Panc1 (cell line): ENCODE measurements at regions not wholly inside any gene's neighbourhood (a gene's known extent, or its start where the extent isn't known, plus 50 kb on each side); places are given as distances from the start of the nearest gene placed in this dataset.

Experiments used
- POLR2AphosphoS5 ChIP-seq: IDR thresholded peaks from 2 replicates; pipeline ENCODE4 v1.6.1; 2012; ENCODE audit warnings: mild to moderate bottlenecking, low read depth, low read length, moderate library complexity
- TCF7L2 ChIP-seq: IDR thresholded peaks from 2 replicates; pipeline ENCODE4 v1.6.1; 2011; ENCODE audit warnings: mild to moderate bottlenecking, low read depth, low read length, inconsistent platforms
- TF ChIP-seq, protein P1 (sequence below): fragments of 450-650 bp; IDR thresholded peaks from 2 replicates; pipeline ENCODE4 v1.5.1; 2017; ENCODE audit warnings: mild to moderate bottlenecking
- TF ChIP-seq, protein P2 (sequence below), 2 experiments: IDR thresholded peaks; 2 replicates each; pipeline ENCODE4 v1.6.1; 2011 to 2012; ENCODE audit warnings: low read depth in 2 of 2, control low read depth in 1 of 2, low read length in 1 of 2, mild to moderate bottlenecking in 1 of 2, moderate library complexity in 1 of 2; ENCODE audit not compliant: insufficient read depth in 1 of 2

DNA sequence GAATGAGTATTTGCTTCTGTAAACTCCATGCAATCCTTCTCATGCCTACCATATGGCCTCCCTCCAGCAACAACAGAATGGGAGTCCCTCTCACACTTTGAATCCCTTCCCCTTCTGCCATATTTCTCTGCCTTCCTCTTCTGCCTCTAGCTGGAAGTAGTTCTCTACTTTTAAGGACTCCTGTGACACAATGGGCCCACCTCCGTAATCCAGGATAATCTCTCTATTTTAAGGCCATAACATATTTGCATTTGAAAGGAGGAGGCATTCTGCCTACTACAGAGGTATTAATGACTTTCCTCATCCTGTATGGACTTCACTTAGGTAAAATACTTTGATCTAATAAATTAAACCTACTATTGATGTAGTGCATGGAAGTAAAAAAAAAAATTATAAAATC lies 155.4 kb upstream of the ITGA1 start:
- TF ChIP-seq, protein P1, sequence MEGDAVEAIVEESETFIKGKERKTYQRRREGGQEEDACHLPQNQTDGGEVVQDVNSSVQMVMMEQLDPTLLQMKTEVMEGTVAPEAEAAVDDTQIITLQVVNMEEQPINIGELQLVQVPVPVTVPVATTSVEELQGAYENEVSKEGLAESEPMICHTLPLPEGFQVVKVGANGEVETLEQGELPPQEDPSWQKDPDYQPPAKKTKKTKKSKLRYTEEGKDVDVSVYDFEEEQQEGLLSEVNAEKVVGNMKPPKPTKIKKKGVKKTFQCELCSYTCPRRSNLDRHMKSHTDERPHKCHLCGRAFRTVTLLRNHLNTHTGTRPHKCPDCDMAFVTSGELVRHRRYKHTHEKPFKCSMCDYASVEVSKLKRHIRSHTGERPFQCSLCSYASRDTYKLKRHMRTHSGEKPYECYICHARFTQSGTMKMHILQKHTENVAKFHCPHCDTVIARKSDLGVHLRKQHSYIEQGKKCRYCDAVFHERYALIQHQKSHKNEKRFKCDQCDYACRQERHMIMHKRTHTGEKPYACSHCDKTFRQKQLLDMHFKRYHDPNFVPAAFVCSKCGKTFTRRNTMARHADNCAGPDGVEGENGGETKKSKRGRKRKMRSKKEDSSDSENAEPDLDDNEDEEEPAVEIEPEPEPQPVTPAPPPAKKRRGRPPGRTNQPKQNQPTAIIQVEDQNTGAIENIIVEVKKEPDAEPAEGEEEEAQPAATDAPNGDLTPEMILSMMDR: no peak
- TF ChIP-seq POLR2AphosphoS5 (no peak), TCF7L2 (no peak)
- TF ChIP-seq, protein P2, sequence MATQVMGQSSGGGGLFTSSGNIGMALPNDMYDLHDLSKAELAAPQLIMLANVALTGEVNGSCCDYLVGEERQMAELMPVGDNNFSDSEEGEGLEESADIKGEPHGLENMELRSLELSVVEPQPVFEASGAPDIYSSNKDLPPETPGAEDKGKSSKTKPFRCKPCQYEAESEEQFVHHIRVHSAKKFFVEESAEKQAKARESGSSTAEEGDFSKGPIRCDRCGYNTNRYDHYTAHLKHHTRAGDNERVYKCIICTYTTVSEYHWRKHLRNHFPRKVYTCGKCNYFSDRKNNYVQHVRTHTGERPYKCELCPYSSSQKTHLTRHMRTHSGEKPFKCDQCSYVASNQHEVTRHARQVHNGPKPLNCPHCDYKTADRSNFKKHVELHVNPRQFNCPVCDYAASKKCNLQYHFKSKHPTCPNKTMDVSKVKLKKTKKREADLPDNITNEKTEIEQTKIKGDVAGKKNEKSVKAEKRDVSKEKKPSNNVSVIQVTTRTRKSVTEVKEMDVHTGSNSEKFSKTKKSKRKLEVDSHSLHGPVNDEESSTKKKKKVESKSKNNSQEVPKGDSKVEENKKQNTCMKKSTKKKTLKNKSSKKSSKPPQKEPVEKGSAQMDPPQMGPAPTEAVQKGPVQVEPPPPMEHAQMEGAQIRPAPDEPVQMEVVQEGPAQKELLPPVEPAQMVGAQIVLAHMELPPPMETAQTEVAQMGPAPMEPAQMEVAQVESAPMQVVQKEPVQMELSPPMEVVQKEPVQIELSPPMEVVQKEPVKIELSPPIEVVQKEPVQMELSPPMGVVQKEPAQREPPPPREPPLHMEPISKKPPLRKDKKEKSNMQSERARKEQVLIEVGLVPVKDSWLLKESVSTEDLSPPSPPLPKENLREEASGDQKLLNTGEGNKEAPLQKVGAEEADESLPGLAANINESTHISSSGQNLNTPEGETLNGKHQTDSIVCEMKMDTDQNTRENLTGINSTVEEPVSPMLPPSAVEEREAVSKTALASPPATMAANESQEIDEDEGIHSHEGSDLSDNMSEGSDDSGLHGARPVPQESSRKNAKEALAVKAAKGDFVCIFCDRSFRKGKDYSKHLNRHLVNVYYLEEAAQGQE (IDR thresholded peaks at IDR 0.05; ENCODE audit: insufficient read depth in 1 of 2, low read depth in 2 of 2, low read length in 1 of 2): no peak
